CD4-positive, alpha-beta T cell treated with Interleukin-6 at 100 ng/mL for 8 hours (primary cell): ENCODE measurements at regions not wholly inside any gene's neighbourhood (a gene's known extent, or its start where the extent isn't known, plus 50 kb on each side); places are given as distances from the start of the nearest gene placed in this dataset.
A peak's percentile ranks its signal among the peaks of the same experiment; 100 is the strongest.

Source experiments
- DNase-seq: peaks from one replicate; pipeline ENCODE4 v3.0.0-alpha.2; 2020; ENCODE audit warnings: mixed read lengths, low spot score

- DNase-seq, result no peak
Observed at GRCh38 chr13:99123101-99124045, 77.3 kb upstream of the UBAC2 start.

- DNase-seq, result no peak
Observed at GRCh38 chr13:99124046-99124400, 76.6 kb upstream of the UBAC2 start.

DNA sequence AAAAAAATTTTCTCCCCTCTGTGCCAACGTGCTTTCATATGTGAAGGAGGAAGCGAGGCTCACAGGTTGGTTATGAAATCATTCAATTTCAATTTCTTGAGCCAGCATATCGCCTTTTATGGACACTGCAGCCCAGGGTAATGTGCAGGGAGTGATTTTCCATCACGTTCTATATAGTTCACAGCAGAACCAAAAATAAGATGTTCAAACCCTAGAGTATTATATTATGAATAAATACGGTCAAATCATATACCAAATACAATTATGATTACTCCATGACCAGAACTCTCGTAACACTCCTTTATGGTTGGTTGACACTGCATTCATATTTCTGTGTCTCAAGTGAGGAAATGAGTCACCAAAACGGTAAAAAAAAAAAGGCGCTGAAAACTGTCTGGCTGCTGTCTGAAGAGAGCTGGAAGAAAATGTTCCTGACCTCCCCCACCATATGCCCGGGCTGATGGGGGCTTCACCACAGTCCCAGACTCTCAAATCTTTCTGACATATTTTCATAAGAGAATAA, 75.8 kb upstream of the UBAC2 start:
- peak; percentile 5 for DNase-seq

- DNase-seq, result no peak
Observed at GRCh38 chr13:99125326-99125915, 75.2 kb upstream of the UBAC2 start.

GRCh38 chr13:99126821-99127220, 73.8 kb upstream of the UBAC2 start:
- DNase-seq, result no peak

- DNase-seq, result no peak
Observed at GRCh38 chr13:99129050-99129449, 71.6 kb upstream of the UBAC2 start.

DNA sequence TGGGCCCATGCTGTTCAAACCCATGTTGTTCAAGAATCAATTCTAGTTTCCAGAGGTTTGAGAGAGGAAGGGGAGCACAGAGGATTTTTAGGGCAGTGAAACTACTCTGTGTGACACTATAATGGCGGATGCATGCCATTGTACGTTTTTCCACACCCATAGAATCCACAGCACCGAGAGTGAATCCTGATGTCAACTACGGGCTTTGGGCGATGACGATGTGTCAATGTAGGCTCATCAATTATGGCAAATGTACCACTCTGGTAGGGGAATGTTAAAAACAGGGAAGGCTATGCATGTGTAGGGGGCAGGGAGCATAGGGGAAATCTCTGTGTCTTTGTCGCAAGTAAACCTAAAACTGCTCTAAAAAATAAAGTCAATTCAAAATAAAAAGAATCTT, 70.7 kb upstream of the UBAC2 start:
- DNase-seq, result no peak

GRCh38 chr13:99131410-99131809, 69.2 kb upstream of the UBAC2 start:
- DNase-seq, result no peak

DNA sequence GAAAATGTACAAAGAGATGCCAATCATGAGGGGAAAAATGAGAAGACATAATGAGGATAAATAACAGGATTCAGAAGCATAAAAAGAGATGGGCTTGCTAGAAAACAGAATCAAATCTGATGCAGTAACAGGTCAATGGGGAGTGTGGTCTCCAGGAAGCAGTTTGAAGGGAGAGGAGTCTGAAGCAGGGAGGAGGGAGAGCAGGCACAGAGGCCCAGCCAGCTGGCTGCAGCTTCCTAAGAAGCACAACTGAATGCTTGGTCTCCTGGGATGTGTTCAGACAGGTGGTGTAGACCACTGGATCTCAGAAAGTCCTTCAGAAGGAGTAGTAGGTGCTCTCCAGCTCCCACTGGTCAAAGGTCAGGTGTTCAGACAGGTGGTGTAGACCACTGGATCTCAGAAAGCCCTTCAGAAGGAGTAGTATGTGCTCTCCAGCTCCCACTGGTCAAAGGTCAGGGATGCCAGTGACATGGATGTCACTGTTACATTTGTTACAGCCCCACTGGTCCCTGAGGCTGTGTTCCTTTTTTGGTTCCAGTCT, 68.3 kb upstream of the UBAC2 start:
- DNase-seq, result no peak

- DNase-seq, result no peak
Observed at GRCh38 chr13:99133230-99133629, 67.4 kb upstream of the UBAC2 start.

- no peak for DNase-seq
Observed at GRCh38 chr13:99133848-99134247, 66.8 kb upstream of the UBAC2 start.

DNA sequence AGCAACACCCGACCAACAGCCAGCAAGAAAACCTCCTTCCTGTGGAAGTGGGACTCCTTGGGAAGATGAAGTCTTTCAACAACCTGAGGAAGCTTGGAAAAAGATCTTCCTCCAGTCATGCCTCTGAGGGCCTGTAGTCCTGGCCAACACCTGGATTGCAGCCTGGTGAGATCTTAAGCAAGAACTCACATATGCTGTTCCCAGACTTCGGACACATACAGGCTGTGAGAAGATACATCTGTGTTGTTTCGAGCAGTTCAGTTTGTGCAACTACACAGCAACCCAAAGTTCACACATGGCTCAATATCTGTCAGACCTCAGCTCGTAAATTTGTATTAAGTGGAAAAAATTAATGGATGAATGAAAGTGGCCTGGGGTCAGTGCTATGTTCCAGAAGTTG, 65.1 kb upstream of the UBAC2 start:
- no peak for DNase-seq

DNA sequence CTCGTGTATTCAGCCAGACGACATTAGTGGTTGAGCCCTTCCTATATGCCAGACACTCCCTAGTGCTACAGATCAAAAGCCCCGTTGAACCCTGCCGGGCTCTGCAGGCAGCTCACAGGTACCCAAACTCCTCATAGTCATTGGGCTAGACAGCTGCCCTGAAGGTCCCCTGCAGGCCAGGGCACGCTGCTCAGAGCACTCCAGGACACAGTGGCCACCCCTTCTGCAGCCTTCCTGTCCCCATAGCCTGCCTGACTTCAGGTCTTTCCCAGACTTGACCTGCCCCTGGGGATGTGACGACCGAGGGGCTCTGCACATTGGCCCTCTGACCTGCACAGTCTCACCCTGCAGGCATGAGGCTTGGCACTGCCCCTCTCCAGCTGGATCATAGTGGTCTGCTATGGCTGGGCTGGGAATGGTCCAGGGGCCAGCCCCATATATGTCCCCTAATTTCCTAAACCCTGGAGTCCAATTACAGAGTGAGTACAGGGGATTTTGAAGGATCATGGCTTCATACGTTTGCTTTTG, 64.2 kb upstream of the UBAC2 start:
- no peak for DNase-seq

DNA sequence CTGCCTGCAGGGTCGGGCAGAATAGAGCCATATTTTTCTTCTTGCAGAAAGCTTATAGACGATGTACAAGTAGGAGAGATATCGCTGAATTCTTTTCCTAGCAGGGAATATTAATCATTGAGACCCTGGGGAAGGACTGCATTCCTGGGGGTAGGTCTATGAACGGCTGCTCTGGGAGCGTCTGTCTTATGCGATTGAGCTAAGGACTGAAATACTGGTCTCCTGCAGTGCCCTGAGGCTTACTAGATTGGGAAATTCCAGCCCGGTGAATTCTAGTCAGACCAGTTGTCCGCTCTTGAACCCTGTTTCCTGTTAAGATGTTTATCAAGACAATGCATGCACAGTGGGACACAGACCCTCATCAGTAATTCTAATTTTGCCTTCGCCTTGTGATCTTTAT, 59.8 kb upstream of the UBAC2 start:
- no peak for DNase-seq

GRCh38 chr13:99143904-99144303, 56.8 kb upstream of the UBAC2 start:
- no peak for DNase-seq

DNA sequence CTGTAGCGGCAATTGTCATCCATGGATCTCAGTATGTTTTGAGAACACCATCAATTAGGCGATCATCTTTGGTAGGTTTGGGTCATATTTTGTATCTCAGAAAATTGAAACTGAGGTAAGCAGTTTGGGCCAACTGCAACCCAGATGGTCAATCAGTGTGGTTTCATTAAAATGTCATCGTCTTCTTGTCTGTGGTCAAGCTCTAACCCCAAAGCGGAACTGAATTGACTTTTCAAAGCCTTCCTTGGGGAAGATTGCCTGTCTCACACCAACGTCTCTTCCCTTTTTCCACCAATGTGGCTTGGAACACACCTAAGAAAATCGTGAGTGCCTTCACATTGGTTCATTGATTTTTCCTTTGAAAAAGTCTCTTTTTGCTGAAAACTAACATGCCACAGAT, 56.3 kb upstream of the UBAC2 start:
- no peak for DNase-seq

GRCh38 chr13:99145461-99145860, 55.2 kb upstream of the UBAC2 start:
- no peak for DNase-seq

- DNase-seq, result no peak
Observed at GRCh38 chr13:99150575-99151361, 49.9 kb upstream of the UBAC2 start.
